Stomach (tissue), 8 donors: ENCODE measurements at regions not wholly inside any gene's neighbourhood (a gene's known extent, or its start where the extent isn't known, plus 50 kb on each side); places are given as distances from the start of the nearest gene placed in this dataset.

Experiments
- DNase-seq, 2 donors: peaks; one replicate each; pipeline versions ENCODE4 v3.0.0 to v3.0.0-alpha.2; 2013 to 2019
- H3K27ac ChIP-seq, 5 donors: fragments of 200-600 bp in 4 of 5; sonication (generic) in 4 of 5; one replicate each; pipeline ENCODE4 v1.5.1; 2013 to 2019; ENCODE audit warnings: mild to moderate bottlenecking in 1 of 5, moderate library complexity in 1 of 5
- H3K27me3 ChIP-seq, 3 donors: fragments of 200-600 bp; sonication (generic); one replicate each; pipeline ENCODE4 v1.5.1; 2017 to 2019; ENCODE audit warnings: mixed run types in 1 of 3
- H3K36me3 ChIP-seq, 4 donors: fragments of 200-600 bp; sonication (generic); 1 replicate in 3 of 4; 2 replicates in 1 of 4; pipeline ENCODE4 v1.5.1; 2016 to 2019
- H3K4me1 ChIP-seq, 4 donors: fragments of 200-600 bp; sonication (generic); one replicate each; pipeline ENCODE4 v1.5.1; 2016 to 2019
- H3K4me3 ChIP-seq, 4 donors: fragments of 200-600 bp; sonication (generic) in 3 of 4; one replicate each; pipeline ENCODE4 v1.5.1; 2016 to 2019; ENCODE audit warnings: mild to moderate bottlenecking in 1 of 4
- H3K9me3 ChIP-seq, 4 donors: fragments of 200-600 bp; sonication (generic); one replicate each; pipeline ENCODE4 v1.5.1; 2016 to 2019
- EP300 ChIP-seq: sonication (generic); formaldehyde crosslinking; IDR thresholded peaks from one replicate; pipeline ENCODE4 v1.6.1; 2017; ENCODE audit warnings: antibody characterized with exemption
- POLR2A ChIP-seq, 4 donors: fragments of 450-650 bp; IDR thresholded peaks; one replicate each; pipeline ENCODE4 v1.6.1; 2016; ENCODE audit warnings: antibody characterized with exemption in 4 of 4, control low read depth in 2 of 4, mild to moderate bottlenecking in 1 of 4, moderate library complexity in 1 of 4
- POLR2AphosphoS5 ChIP-seq, 3 donors: sonication (generic); formaldehyde crosslinking; IDR thresholded peaks; one replicate each; pipeline ENCODE4 v1.6.1; 2016; ENCODE audit warnings: antibody characterized with exemption in 3 of 3
- WGBS, 5 donors: extraction: QIAGEN DNeasy Blood & Tissue Kit in 3 of 5; methylation state at CpG; one replicate each; pipeline versions ENCODE4 v1.1.5 to v1.1.7; 2013 to 2018; 5-methylcytosine and 5-hydroxymethylcytosine counted together
- intact Hi-C: fragments of 100-400 bp; cut with DNase I; formaldehyde crosslinking; loops from one replicate; pipeline ENCODE4 v1.15.1; 2023; ENCODE audit warnings: low total_unique reads
- TF ChIP-seq, protein P1 (sequence below), 7 experiments: fragments of 450-650 bp in 4 of 7; fragments of 200-600 bp in 3 of 7; sonication (generic) in 3 of 7; IDR thresholded peaks; one replicate each; pipeline ENCODE4 v1.5.1; 2016 to 2019; ENCODE audit warnings: antibody characterized with exemption in 7 of 7, control low read depth in 2 of 7, mild to moderate bottlenecking in 1 of 7
- donor health status: healthy with polysubstance abuse.
- donor health status: Bipolar disorder and iron deficiency.
- donor health status: healthy.

DNA sequence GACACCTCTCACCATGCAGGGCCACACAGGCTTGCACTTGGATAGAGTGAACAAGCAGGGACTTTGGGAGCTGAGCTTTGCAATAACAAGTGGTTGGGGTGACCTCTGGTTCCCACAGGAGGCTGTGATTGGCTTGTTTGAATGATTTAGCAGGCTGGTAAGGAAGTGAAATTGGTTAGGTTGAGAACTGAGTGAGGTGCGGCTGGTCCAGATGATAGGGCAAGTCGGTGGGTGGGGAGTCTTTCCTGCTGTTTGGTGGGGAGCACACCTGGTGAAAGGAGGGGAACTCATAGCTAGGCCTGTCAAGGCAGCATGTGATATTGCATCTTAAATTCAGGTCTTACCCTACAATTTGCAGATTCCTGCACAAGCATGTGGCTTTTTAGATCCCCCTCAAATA is 794.6 kb upstream of the ZNF608 start:
- Histone ChIP-seq H3K9me3 (peaks cover 0 to 19% (median 12%) of the 10 kb centered on the region in 4 donors), H3K4me3 (no peak overlapping the region), H3K36me3 (no peaks in the 10 kb centered on the region), H3K27ac (no peak overlapping the region), H3K27me3 (no peaks in the 10 kb centered on the region), H3K4me1 (no peaks in the 10 kb centered on the region)
- no peak for DNase-seq
- WGBS, 5 donors = 84 to 95% (median 89%) methylated on average over 2 of the region's 2 CpGs
- intact Hi-C loops = no loop called here
- TF ChIP-seq POLR2A (IDR thresholded peaks at IDR 0.05) = no peak
- TF ChIP-seq, protein P1, sequence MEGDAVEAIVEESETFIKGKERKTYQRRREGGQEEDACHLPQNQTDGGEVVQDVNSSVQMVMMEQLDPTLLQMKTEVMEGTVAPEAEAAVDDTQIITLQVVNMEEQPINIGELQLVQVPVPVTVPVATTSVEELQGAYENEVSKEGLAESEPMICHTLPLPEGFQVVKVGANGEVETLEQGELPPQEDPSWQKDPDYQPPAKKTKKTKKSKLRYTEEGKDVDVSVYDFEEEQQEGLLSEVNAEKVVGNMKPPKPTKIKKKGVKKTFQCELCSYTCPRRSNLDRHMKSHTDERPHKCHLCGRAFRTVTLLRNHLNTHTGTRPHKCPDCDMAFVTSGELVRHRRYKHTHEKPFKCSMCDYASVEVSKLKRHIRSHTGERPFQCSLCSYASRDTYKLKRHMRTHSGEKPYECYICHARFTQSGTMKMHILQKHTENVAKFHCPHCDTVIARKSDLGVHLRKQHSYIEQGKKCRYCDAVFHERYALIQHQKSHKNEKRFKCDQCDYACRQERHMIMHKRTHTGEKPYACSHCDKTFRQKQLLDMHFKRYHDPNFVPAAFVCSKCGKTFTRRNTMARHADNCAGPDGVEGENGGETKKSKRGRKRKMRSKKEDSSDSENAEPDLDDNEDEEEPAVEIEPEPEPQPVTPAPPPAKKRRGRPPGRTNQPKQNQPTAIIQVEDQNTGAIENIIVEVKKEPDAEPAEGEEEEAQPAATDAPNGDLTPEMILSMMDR (IDR thresholded peaks at IDR 0.05) = no peak
- TF ChIP-seq EP300 = no peak

DNA sequence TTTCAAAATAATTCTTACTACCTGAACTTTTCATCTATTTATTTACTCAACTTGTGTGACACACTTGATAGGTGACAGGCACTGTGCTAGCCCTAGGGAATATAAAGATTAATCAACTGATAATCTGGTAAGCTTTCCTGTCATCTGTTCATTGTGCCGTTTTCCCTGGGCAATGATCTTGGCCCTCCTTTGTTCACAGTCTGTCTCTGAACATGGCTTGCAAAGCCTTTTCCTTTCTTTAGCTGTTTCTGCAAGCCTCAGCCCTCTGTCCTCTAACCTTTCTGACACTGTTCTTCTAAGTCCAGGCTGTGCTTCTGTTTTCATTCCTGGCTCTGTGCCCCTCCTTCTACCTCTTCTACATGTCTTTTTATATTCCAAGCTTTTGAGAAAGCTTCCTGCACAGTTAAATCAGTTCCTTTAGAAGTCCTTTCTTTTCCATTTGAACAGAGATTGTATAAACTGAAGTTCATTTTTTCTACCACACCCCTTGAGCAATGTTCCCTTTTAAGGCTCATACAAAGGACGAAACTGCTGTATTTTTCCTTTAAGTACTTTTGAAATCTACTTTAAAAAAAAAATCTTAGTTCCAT is 803.0 kb upstream of the ZNF608 start:
- Histone ChIP-seq H3K4me1 (peaks cover 0 to 17% (median 13%) of the 10 kb centered on the region in 4 donors), H3K4me3 (no peak overlapping the region), H3K27ac (no peak overlapping the region), H3K9me3 (no peaks in the 10 kb centered on the region), H3K27me3 (no peaks in the 10 kb centered on the region), H3K36me3 (no peaks in the 10 kb centered on the region)
- intact Hi-C loops = no loop called here
- 13 to 27% (median 18%) methylated on average over 2 of the region's 2 CpGs for WGBS, 5 donors
- peak in 1 of 2 donors; percentile 26 for DNase-seq
- no peak for TF ChIP-seq EP300
- TF ChIP-seq, protein P1 (IDR thresholded peaks at IDR 0.05) = no peak
- TF ChIP-seq POLR2A (IDR thresholded peaks at IDR 0.05) = no peak
- TF ChIP-seq POLR2AphosphoS5 (IDR thresholded peaks at IDR 0.05) = no peak

DNA sequence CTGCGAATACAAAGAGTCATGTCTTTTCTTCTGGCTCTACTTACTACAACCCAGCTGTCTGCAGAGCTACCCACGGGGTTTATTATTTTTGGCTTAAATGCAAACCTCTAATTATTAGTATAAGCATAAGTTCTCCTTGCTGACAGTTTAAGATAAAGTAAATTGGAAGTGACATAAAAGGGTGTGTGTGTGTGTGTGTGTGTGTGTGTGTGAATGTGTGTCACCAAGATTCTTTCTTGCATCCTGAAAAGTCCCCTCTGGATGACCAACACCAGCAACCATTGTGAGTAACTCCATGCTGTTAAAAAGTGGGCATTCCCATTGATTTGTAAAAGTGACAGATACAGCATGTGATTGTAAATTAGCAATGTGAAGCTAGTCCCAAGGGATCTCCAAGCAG is 803.8 kb upstream of the ZNF608 start:
- Histone ChIP-seq H3K27me3 (no peaks in the 10 kb centered on the region), H3K4me3 (no peak overlapping the region), H3K36me3 (no peaks in the 10 kb centered on the region), H3K4me1 (peaks cover 0 to 17% (median 13%) of the 10 kb centered on the region in 4 donors), H3K9me3 (no peaks in the 10 kb centered on the region), H3K27ac (no peak overlapping the region)
- intact Hi-C loops = no loop called here
- WGBS, 5 donors = 8 to 17% (median 15%) methylated on average over 2 of the region's 2 CpGs
- peak in 1 of 2 donors; percentile 20 for DNase-seq
- TF ChIP-seq POLR2A (IDR thresholded peaks at IDR 0.05) (no peak), EP300 (no peak), POLR2AphosphoS5 (IDR thresholded peaks at IDR 0.05) (no peak)
- TF ChIP-seq, protein P1 (IDR thresholded peaks at IDR 0.05) = no peak

DNA sequence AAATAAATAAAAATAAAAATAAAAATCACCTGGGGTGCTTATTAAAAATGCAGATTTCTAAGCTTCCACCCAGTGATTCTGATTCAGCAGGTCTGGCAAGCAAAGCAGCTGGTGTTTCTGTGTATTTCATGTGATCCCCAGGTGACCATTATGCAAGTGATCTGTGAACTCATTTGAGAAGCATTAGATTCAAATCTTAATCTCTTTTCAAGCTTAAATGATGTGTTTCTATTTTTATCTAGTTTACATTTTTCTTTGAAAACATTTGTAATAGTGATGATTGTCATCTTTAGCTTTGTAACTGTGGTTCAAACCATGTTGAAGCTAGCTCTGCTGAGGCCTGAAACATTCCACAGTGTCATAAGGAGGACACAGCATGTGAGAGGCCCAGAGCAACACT is 804.8 kb upstream of the ZNF608 start:
- Histone ChIP-seq H3K27me3 (no peaks in the 10 kb centered on the region), H3K27ac (no peak overlapping the region), H3K9me3 (no peaks in the 10 kb centered on the region), H3K4me1 (peaks cover 0 to 17% (median 13%) of the 10 kb centered on the region in 4 donors), H3K4me3 (no peak overlapping the region), H3K36me3 (no peaks in the 10 kb centered on the region)
- peak in 1 of 2 donors; percentile 9 for DNase-seq
- intact Hi-C loops = no loop called here
- TF ChIP-seq POLR2AphosphoS5 (IDR thresholded peaks at IDR 0.05) = no peak
- no peak for TF ChIP-seq EP300
- TF ChIP-seq POLR2A (IDR thresholded peaks at IDR 0.05) = no peak
- TF ChIP-seq, protein P1 (IDR thresholded peaks at IDR 0.05) = no peak
